K562 (cell line): ENCODE measurements at regions not wholly inside any gene's neighbourhood (a gene's known extent, or its start where the extent isn't known, plus 50 kb on each side); places are given as distances from the start of the nearest gene placed in this dataset.

Experiments used
- ATAC-seq: fragments of 200-7000 bp; cut with Tn5 transposase; 3 replicates; pipeline ENCODE4 v1.9.1; 2020; ENCODE audit warnings: moderate library complexity
- BruUV-seq: library from RNA; stranded (reverse); fragments of 400-500 nt; replicated peaks from 2 replicates; lab custom pipeline; 2021; lab: Mats Ljungman, UMichigan
- CTCF ChIA-PET: fragments of 300-600 bp; formaldehyde crosslinking; extraction: SDS; loops from one replicate; lab custom pipeline; 2021; ENCODE audit warnings: low intra/inter-chr PET ratio; lab: Yijun Ruan, JAX
- POLR2A ChIA-PET: fragments of 300-600, 350-650 bp; sonication (Branson Sonifier 250); formaldehyde crosslinking; extraction: SDS; loops from one replicate; lab custom pipeline; 2021; ENCODE audit warnings: antibody characterized with exemption, inconsistent platforms; lab: Yijun Ruan, JAX
- DNase-seq, 4 experiments: peaks; one replicate each; pipeline versions ENCODE4 v3.0.0 to v3.0.0-alpha.2; 2011 to 2018; ENCODE audit warnings: low spot score in 3 of 4, mixed read lengths in 3 of 4; ENCODE audit errors: extremely low read depth in 1 of 4
- FAIRE-seq: peaks from 2 replicates; lab custom pipeline; 2011; peaks lifted over from hg19 to GRCh38; lab: Jason Lieb, UNC
- H2AFZ ChIP-seq: 2 replicates; pipeline ENCODE4 v1.6.0; 2011; ENCODE audit warnings: low read depth, low read length, control low read depth, inconsistent platforms
- H3K27ac ChIP-seq: fragments of 200-600 bp; 3 replicates; pipeline ENCODE4 v1.8.0; 2011; ENCODE audit warnings: low read depth, mild to moderate bottlenecking, control low read depth, inconsistent platforms, low read length, moderate library complexity, mixed read lengths; ENCODE audit errors: extremely low read depth
- H3K27me3 ChIP-seq, 2 experiments: fragments of 300-600 bp in 1 of 2; 2 replicates in 1 of 2; 3 replicates in 1 of 2; pipeline versions ENCODE4 v1.6.0 to v1.8.0; 2011; ENCODE audit warnings: inconsistent platforms in 2 of 2, low read length in 2 of 2, mild to moderate bottlenecking in 1 of 2, mixed read lengths in 1 of 2, moderate library complexity in 1 of 2; ENCODE audit not compliant: control insufficient read depth in 2 of 2, insufficient read depth in 2 of 2
- H3K36me3 ChIP-seq: fragments of 300-600 bp; 3 replicates; pipeline ENCODE4 v1.8.0; 2011; ENCODE audit warnings: mild to moderate bottlenecking, low read length, inconsistent platforms; ENCODE audit not compliant: control insufficient read depth, insufficient read depth
- H3K4me1 ChIP-seq, 2 experiments: fragments of 200-600 bp in 1 of 2; replicated peaks in 1 of 2; 2 replicates in 1 of 2; 3 replicates in 1 of 2; pipeline versions ENCODE4 v1.5.1 to v1.8.0; 2011; ENCODE audit warnings: inconsistent platforms in 2 of 2, low read length in 2 of 2, mild to moderate bottlenecking in 1 of 2, mixed read lengths in 1 of 2, moderate library complexity in 1 of 2; ENCODE audit not compliant: control insufficient read depth in 2 of 2, insufficient read depth in 2 of 2
- H3K4me2 ChIP-seq: 2 replicates; pipeline ENCODE4 v1.6.1; 2011; ENCODE audit warnings: low read length, control low read depth, inconsistent platforms, mixed read lengths; ENCODE audit not compliant: insufficient read depth
- H3K4me3 ChIP-seq: fragments of 200-600 bp; sonication (generic), shearing (Covaris generic); 2 replicates; pipeline ENCODE4 v1.5.1; 2016; ENCODE audit warnings: control low read depth, inconsistent platforms
- H3K79me2 ChIP-seq: fragments of 200-600 bp; 3 replicates; pipeline ENCODE4 v1.8.0; 2011; ENCODE audit warnings: low read length, inconsistent platforms; ENCODE audit not compliant: control insufficient read depth, insufficient read depth
- H3K9ac ChIP-seq, 2 experiments: 2 replicates each; pipeline versions ENCODE4 v1.6.0 to v1.6.1; 2011; ENCODE audit warnings: low read depth in 2 of 2, low read length in 2 of 2, control low read depth in 1 of 2, inconsistent platforms in 1 of 2, mild to moderate bottlenecking in 1 of 2, mixed read lengths in 1 of 2; ENCODE audit not compliant: insufficient read depth in 1 of 2
- H3K9me1 ChIP-seq: one replicate; pipeline ENCODE4 v1.6.0; 2011; ENCODE audit warnings: inconsistent platforms, mild to moderate bottlenecking, low read length, moderate library complexity; ENCODE audit not compliant: control insufficient read depth, insufficient read depth
- H3K9me3 ChIP-seq: replicated peaks from 2 replicates; pipeline ENCODE4 v1.5.1; 2011; ENCODE audit warnings: low read depth, low read length, inconsistent platforms; ENCODE audit not compliant: control insufficient read depth, insufficient read depth
- H4K20me1 ChIP-seq: replicated peaks from 2 replicates; pipeline ENCODE4 v1.6.1; 2011; ENCODE audit warnings: low read length, inconsistent platforms, mixed read lengths; ENCODE audit not compliant: control insufficient read depth, insufficient read depth
- BCOR ChIP-seq: fragments of 450-650 bp; IDR thresholded peaks from 2 replicates; pipeline ENCODE4 v1.6.1; 2016
- KHSRP ChIP-seq: fragments of 450-650 bp; IDR thresholded peaks from 2 replicates; pipeline ENCODE4 v1.6.1; 2017
- MAZ ChIP-seq, 2 experiments: fragments of 450-650 bp in 1 of 2; sonication (generic) in 1 of 2; formaldehyde crosslinking; IDR thresholded peaks in 1 of 2; conservative IDR thresholded peaks in 1 of 2; 2 replicates each; pipeline versions ENCODE4 v1.4.0 to v1.5.0; 2020; ENCODE audit warnings: mild to moderate bottlenecking in 1 of 2, missing genetic modification reagents in 1 of 2
- NR3C1 ChIP-seq: sonication (generic); formaldehyde crosslinking; IDR thresholded peaks from 2 replicates; pipeline ENCODE4 v1.8.1; 2022; ENCODE audit warnings: missing genetic modification reagents
- POLR3G ChIP-seq: IDR thresholded peaks from 2 replicates; pipeline ENCODE4 v1.6.1; 2011; ENCODE audit not compliant: insufficient read length, insufficient replicate concordance; ENCODE audit errors: extremely low read depth
- RUNX1 ChIP-seq: sonication (generic); IDR thresholded peaks from 2 replicates; pipeline ENCODE4 v1.6.1; 2016; ENCODE audit warnings: antibody characterized with exemption, low read depth
- ZBTB17 ChIP-seq: fragments of 450-650 bp; formaldehyde crosslinking; IDR thresholded peaks from 2 replicates; pipeline ENCODE4 v1.4.0; 2020; ENCODE audit warnings: mild to moderate bottlenecking
- WGBS: fragments of 100-300 bp; shearing (Covaris generic); methylation state at CpG from one replicate; pipeline ENCODE4 v1.1.6; 2016; ENCODE audit warnings: low coverage, mixed read lengths; ENCODE audit not compliant: insufficient coverage; ENCODE audit errors: missing lambda C conversion rate; 5-methylcytosine and 5-hydroxymethylcytosine counted together
- in situ Hi-C: fragments of 300-500 bp; cut with MboI; formaldehyde crosslinking; loops from 4 replicates; pipeline ENCODE4 v1.15.0; 2018; ENCODE audit warnings: inconsistent platforms, mixed read lengths
- intact Hi-C: fragments of 100-400 bp; cut with micrococcal nuclease; formaldehyde crosslinking; loops from 2 replicates; pipeline ENCODE4 v1.14.2; 2022
- TF ChIP-seq, protein P1 (sequence below): fragments of 250-450 bp; sonication (Bioruptor Pico); IDR thresholded peaks from 2 replicates; pipeline ENCODE4 v1.4.0; 2020; ENCODE audit warnings: mild to moderate bottlenecking, moderate library complexity, borderline replicate concordance
- TF ChIP-seq, protein P2 (sequence below): fragments of 450-650 bp; formaldehyde crosslinking; IDR thresholded peaks from 2 replicates; pipeline ENCODE4 v1.4.0; 2022; ENCODE audit warnings: missing genetic modification characterization
- TF ChIP-seq, protein P3 (sequence below): fragments of 250-450 bp; sonication (Bioruptor Pico); IDR thresholded peaks from 2 replicates; pipeline ENCODE4 v1.4.0; 2020; ENCODE audit warnings: mild to moderate bottlenecking, moderate library complexity

DNA sequence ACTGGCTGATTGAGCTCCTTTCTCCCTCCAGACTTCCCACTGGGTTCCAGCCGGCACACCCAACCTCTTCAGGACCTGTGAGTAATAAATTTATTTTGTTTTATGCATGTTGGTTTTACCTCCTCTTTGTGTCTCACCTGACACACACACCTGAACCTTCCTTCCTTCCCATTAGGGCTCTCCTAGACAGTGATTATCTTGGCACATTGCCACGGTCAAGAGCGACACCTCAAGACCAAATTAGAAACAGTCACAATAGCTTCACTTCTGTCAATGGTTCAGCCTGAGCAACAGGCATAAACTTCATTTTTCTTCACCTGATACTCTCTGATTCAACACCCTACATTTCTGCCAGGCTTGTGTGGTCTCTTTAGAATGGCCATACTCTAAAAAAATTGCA lies 296.3 kb upstream of the SMARCA2 start (continued):
- TF ChIP-seq NR3C1 (CRISPR knock-in tag) (no peak), BCOR (no peak), MAZ (CRISPR knock-in tag; conservative IDR thresholded peaks at IDR 0.05 in 1 of 2, IDR thresholded peaks at IDR 0.05 in 1 of 2) (no peak)
- TF ChIP-seq, protein P1, sequence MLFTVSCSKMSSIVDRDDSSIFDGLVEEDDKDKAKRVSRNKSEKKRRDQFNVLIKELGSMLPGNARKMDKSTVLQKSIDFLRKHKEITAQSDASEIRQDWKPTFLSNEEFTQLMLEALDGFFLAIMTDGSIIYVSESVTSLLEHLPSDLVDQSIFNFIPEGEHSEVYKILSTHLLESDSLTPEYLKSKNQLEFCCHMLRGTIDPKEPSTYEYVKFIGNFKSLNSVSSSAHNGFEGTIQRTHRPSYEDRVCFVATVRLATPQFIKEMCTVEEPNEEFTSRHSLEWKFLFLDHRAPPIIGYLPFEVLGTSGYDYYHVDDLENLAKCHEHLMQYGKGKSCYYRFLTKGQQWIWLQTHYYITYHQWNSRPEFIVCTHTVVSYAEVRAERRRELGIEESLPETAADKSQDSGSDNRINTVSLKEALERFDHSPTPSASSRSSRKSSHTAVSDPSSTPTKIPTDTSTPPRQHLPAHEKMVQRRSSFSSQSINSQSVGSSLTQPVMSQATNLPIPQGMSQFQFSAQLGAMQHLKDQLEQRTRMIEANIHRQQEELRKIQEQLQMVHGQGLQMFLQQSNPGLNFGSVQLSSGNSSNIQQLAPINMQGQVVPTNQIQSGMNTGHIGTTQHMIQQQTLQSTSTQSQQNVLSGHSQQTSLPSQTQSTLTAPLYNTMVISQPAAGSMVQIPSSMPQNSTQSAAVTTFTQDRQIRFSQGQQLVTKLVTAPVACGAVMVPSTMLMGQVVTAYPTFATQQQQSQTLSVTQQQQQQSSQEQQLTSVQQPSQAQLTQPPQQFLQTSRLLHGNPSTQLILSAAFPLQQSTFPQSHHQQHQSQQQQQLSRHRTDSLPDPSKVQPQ (CRISPR knock-in tag) = no peak
- TF ChIP-seq, protein P2, sequence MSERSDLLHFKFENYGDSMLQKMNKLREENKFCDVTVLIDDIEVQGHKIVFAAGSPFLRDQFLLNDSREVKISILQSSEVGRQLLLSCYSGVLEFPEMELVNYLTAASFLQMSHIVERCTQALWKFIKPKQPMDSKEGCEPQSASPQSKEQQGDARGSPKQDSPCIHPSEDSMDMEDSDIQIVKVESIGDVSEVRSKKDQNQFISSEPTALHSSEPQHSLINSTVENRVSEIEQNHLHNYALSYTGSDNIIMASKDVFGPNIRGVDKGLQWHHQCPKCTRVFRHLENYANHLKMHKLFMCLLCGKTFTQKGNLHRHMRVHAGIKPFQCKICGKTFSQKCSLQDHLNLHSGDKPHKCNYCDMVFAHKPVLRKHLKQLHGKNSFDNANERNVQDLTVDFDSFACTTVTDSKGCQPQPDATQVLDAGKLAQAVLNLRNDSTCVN (CRISPR knock-in tag) = no peak
- TF ChIP-seq, all 486 proteins: peak for 0

DNA sequence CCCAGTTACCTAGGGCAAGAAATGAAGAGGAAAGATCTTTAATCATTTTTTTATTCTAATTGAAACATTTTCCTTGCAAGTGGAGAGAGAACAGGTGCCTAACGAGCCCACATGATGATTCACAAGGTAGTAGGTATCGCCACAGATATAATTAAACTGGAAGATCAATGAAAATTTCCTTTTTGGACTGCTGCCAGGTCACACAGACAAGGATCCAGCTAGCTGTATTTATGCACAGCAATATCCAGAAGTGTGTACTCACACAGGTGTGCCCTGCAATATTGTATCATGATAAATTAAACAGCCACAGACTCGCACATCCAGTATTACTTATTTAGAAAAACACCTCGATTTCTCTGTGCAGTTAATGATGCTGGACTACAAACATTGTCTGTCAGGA lies 294.0 kb upstream of the SMARCA2 start:
- Histone ChIP-seq H3K4me2 (no peak overlapping the region), H2AFZ (no peak overlapping the region), H3K36me3 (no peaks in the 10 kb centered on the region), H3K27ac (no peak overlapping the region), H3K9ac (no peak overlapping the region), H3K4me1 (no peaks in the 10 kb centered on the region), H3K9me3 (no peaks in the 10 kb centered on the region), H4K20me1 (no peaks in the 10 kb centered on the region), H3K4me3 (no peak overlapping the region), H3K9me1 (no peaks in the 10 kb centered on the region), H3K27me3 (no peaks in the 10 kb centered on the region), H3K79me2 (no peaks in the 10 kb centered on the region)
- DNase-seq (no peak), ATAC-seq (no peak), FAIRE-seq (no peak)
- intact Hi-C loops (no loop called here), in situ Hi-C loops (loop anchor here (10.0 kb wide), 1 partner anchor 404 kb away; no protein-coding TSS in a partner anchor)
- no TSS peak for BruUV-seq
- WGBS = 0% methylated on average over 2 of the region's 4 CpGs
- ChIA-PET CTCF (no interaction called here), POLR2A (no interaction called here)
- TF ChIP-seq, protein P3, sequence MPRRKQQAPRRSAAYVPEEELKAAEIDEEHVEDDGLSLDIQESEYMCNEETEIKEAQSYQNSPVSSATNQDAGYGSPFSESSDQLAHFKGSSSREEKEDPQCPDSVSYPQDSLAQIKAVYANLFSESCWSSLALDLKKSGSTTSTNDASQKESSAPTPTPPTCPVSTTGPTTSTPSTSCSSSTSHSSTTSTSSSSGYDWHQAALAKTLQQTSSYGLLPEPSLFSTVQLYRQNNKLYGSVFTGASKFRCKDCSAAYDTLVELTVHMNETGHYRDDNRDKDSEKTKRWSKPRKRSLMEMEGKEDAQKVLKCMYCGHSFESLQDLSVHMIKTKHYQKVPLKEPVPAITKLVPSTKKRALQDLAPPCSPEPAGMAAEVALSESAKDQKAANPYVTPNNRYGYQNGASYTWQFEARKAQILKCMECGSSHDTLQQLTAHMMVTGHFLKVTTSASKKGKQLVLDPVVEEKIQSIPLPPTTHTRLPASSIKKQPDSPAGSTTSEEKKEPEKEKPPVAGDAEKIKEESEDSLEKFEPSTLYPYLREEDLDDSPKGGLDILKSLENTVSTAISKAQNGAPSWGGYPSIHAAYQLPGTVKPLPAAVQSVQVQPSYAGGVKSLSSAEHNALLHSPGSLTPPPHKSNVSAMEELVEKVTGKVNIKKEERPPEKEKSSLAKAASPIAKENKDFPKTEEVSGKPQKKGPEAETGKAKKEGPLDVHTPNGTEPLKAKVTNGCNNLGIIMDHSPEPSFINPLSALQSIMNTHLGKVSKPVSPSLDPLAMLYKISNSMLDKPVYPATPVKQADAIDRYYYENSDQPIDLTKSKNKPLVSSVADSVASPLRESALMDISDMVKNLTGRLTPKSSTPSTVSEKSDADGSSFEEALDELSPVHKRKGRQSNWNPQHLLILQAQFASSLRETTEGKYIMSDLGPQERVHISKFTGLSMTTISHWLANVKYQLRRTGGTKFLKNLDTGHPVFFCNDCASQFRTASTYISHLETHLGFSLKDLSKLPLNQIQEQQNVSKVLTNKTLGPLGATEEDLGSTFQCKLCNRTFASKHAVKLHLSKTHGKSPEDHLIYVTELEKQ (CRISPR knock-in tag) = no peak
- no peak for TF ChIP-seq ZBTB17
- no peak for TF ChIP-seq RUNX1
- no peak for TF ChIP-seq POLR3G
- TF ChIP-seq KHSRP = no peak
